ENCODE measurements at regions not wholly inside any gene's neighbourhood (a gene's known extent, or its start where the extent isn't known, plus 50 kb on each side); places are given as distances from the start of the nearest gene placed in this dataset.

DNA sequence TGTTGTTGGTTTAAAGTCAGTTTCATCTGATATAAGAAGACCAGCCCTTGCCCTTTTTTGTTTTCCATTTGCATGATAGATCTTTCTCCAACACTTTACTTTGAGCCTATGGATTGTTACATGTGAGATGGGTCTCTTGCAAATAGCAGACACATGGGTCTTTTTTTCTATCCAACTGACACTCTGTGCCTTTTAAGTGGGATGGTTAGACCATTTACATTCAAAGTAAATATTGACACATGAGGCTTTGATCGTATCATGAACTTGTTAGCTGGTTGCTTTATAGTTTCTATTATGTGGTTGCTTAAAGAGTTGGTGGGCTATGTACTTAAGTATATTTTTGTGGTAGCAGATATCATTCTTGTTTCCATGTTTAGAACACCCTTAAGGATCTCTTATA is 213.4 kb upstream of the G2E3 start:
- BruUV-seq (replicated peaks): no TSS peak
- DNase-seq (ENCODE audit: low spot score): no peak
- TF ChIP-seq, protein P1, sequence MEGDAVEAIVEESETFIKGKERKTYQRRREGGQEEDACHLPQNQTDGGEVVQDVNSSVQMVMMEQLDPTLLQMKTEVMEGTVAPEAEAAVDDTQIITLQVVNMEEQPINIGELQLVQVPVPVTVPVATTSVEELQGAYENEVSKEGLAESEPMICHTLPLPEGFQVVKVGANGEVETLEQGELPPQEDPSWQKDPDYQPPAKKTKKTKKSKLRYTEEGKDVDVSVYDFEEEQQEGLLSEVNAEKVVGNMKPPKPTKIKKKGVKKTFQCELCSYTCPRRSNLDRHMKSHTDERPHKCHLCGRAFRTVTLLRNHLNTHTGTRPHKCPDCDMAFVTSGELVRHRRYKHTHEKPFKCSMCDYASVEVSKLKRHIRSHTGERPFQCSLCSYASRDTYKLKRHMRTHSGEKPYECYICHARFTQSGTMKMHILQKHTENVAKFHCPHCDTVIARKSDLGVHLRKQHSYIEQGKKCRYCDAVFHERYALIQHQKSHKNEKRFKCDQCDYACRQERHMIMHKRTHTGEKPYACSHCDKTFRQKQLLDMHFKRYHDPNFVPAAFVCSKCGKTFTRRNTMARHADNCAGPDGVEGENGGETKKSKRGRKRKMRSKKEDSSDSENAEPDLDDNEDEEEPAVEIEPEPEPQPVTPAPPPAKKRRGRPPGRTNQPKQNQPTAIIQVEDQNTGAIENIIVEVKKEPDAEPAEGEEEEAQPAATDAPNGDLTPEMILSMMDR (conservative IDR thresholded peaks at IDR 0.05; ENCODE audit: low read depth, low read length): no peak
- no peak for TF ChIP-seq EZH2 (IDR thresholded peaks at IDR 0.05; ENCODE audit: borderline replicate concordance, low read depth, low read length, poor library complexity, severe bottlenecking)
- Histone ChIP-seq H3K27me3 (replicated peaks; ENCODE audit: insufficient read depth, low read depth, low read length, poor library complexity) (peaks cover 93% of the 10 kb centered on the region), H3K4me1 (ENCODE audit: insufficient read depth, low read length, poor library complexity, severe bottlenecking) (no peaks in the 10 kb centered on the region), H3K27ac (ENCODE audit: low read depth, low read length, poor library complexity, severe bottlenecking) (no peak overlapping the region), H3K4me3 (ENCODE audit: low read depth, low read length, poor library complexity, severe bottlenecking) (no peak overlapping the region), H3K36me3 (ENCODE audit: insufficient read depth, low read length, poor library complexity, severe bottlenecking) (no peaks in the 10 kb centered on the region), H3K9me3 (ENCODE audit: low read depth, low read length, poor library complexity, severe bottlenecking) (no peaks in the 10 kb centered on the region)
- intact Hi-C loops (cut with micrococcal nuclease; ENCODE audit: unreplicated experiment): no loop called here
- CTCF ChIA-PET: no interaction called here
- POLR2A ChIA-PET (ENCODE audit: low non-redundant PET): no interaction called here

DNA sequence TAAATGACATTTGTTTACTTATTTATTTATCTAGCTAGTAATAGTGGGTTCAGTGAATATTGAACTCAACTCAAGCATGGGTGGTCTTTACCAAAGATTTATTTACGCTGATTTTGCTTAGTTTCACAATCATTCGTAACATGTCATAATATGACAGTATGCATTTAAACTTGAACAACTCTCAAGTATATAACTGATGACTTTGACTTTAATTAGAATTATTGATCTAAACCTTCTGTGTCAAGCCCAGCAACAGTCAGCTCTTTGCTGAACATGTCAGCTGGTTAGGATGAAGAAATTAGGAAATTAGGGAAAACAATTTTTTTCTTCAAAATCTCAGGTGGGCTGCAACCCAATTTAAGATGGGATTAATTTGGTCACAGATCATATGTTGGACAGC is 210.5 kb upstream of the G2E3 start:
- ChIA-PET POLR2A (ENCODE audit: low non-redundant PET) (no interaction called here), CTCF (no interaction called here)
- no peak for DNase-seq (ENCODE audit: low spot score)
- BruUV-seq (replicated peaks): no TSS peak
- Histone ChIP-seq H3K4me3 (ENCODE audit: low read depth, low read length, poor library complexity, severe bottlenecking) (no peak overlapping the region), H3K27me3 (replicated peaks; ENCODE audit: insufficient read depth, low read depth, low read length, poor library complexity) (peaks cover 94% of the 10 kb centered on the region), H3K4me1 (ENCODE audit: insufficient read depth, low read length, poor library complexity, severe bottlenecking) (peaks cover 4% of the 10 kb centered on the region), H3K36me3 (ENCODE audit: insufficient read depth, low read length, poor library complexity, severe bottlenecking) (no peaks in the 10 kb centered on the region), H3K9me3 (ENCODE audit: low read depth, low read length, poor library complexity, severe bottlenecking) (no peaks in the 10 kb centered on the region), H3K27ac (ENCODE audit: low read depth, low read length, poor library complexity, severe bottlenecking) (no peak overlapping the region)
- no peak for TF ChIP-seq EZH2 (IDR thresholded peaks at IDR 0.05; ENCODE audit: borderline replicate concordance, low read depth, low read length, poor library complexity, severe bottlenecking)
- TF ChIP-seq, protein P1 (conservative IDR thresholded peaks at IDR 0.05; ENCODE audit: low read depth, low read length): no peak
- intact Hi-C loops (cut with micrococcal nuclease; ENCODE audit: unreplicated experiment): no loop called here

DNA sequence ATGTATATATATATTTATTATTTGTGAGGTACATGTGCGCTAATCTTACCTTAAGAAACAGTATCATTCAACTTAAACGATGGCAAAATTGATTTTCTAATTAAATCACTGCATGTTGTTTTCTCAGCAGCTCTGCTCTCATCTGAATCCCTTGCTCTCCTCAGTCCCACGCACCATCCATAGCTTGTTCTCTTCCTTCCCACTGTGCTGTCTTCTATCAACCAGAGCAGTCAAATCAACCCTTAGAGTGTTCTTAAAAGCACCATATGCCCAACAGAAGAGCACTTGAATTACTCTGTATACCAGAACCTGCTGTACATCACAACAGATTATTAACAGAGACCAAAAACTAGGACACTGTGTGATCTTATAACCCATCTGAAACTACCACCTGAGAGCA is 209.4 kb upstream of the G2E3 start:
- no peaks in the 10 kb centered on the region for H3K9me3 ChIP-seq (ENCODE audit: low read depth, low read length, poor library complexity, severe bottlenecking)
- peaks cover 84% of the 10 kb centered on the region for H3K27me3 ChIP-seq (replicated peaks; ENCODE audit: insufficient read depth, low read depth, low read length, poor library complexity)
- no peak overlapping the region for H3K4me3 ChIP-seq (ENCODE audit: low read depth, low read length, poor library complexity, severe bottlenecking)
- no peak overlapping the region for H3K27ac ChIP-seq (ENCODE audit: low read depth, low read length, poor library complexity, severe bottlenecking)
- no peaks in the 10 kb centered on the region for H3K36me3 ChIP-seq (ENCODE audit: insufficient read depth, low read length, poor library complexity, severe bottlenecking)
- no peak for DNase-seq (ENCODE audit: low spot score)
- POLR2A ChIA-PET (ENCODE audit: low non-redundant PET): no interaction called here
- H3K4me1 ChIP-seq (ENCODE audit: insufficient read depth, low read length, poor library complexity, severe bottlenecking): peaks cover 13% of the 10 kb centered on the region
- intact Hi-C loops (cut with micrococcal nuclease; ENCODE audit: unreplicated experiment): no loop called here
- CTCF ChIA-PET: no interaction called here
- TF ChIP-seq, protein P1 (conservative IDR thresholded peaks at IDR 0.05; ENCODE audit: low read depth, low read length): no peak
- no peak for TF ChIP-seq EZH2 (IDR thresholded peaks at IDR 0.05; ENCODE audit: borderline replicate concordance, low read depth, low read length, poor library complexity, severe bottlenecking)
- BruUV-seq (replicated peaks): no TSS peak
